HEK293 (cell line): ENCODE measurements at regions not wholly inside any gene's neighbourhood (a gene's known extent, or its start where the extent isn't known, plus 50 kb on each side); places are given as distances from the start of the nearest gene placed in this dataset.
"Not testable (repeated sequence)": the region's sequence is repeated elsewhere in the genome, so short reads cannot be mapped to it uniquely, and the experiment has no call there.

Experiments used
- CTCF ChIA-PET: fragments of 350-600 bp; formaldehyde crosslinking; extraction: SDS; loops from one replicate; lab custom pipeline; 2021; ENCODE audit warnings: antibody characterized with exemption; lab: Yijun Ruan, JAX
- POLR2A ChIA-PET: fragments of 300-600 bp; formaldehyde crosslinking; extraction: SDS; loops from one replicate; lab custom pipeline; 2020; ENCODE audit warnings: antibody characterized with exemption, inconsistent platforms; lab: Yijun Ruan, JAX
- H3K27ac ChIP-seq: fragments of 200-500 bp; sonication (Bioruptor generic); 2 replicates; pipeline ENCODE4 v1.5.1; 2014; ENCODE audit warnings: low read depth, low read length, control low read depth, inconsistent platforms; ENCODE audit errors: extremely low read depth
- H3K36me3 ChIP-seq, 2 experiments: fragments of 200-500 bp in 1 of 2; sonication (Bioruptor generic) in 1 of 2; 1 replicate in 1 of 2; 2 replicates in 1 of 2; pipeline ENCODE4 v1.5.1; 2014 to 2017; ENCODE audit warnings: inconsistent platforms in 2 of 2, low read length in 2 of 2; ENCODE audit not compliant: control insufficient read depth in 2 of 2, insufficient read depth in 1 of 2
- H3K4me1 ChIP-seq: fragments of 200-500 bp; sonication (Bioruptor generic); 2 replicates; pipeline ENCODE4 v1.5.1; 2014; ENCODE audit warnings: mild to moderate bottlenecking, low read length, inconsistent platforms; ENCODE audit not compliant: control insufficient read depth, insufficient read depth
- H3K4me3 ChIP-seq: 2 replicates; pipeline ENCODE4 v1.5.1; 2011; ENCODE audit warnings: low read depth, mild to moderate bottlenecking, control low read depth, low read length, moderate library complexity
- H3K9me3 ChIP-seq: fragments of 200-500 bp; sonication (Bioruptor generic); 2 replicates; pipeline ENCODE4 v1.5.1; 2014; ENCODE audit warnings: low read depth, low read length, inconsistent platforms; ENCODE audit not compliant: control insufficient read depth, insufficient read depth
- HOXA7 ChIP-seq: sonication (generic); formaldehyde crosslinking; IDR thresholded peaks from 2 replicates; pipeline ENCODE4 v1.8.1; 2022; ENCODE audit warnings: missing genetic modification reagents, borderline replicate concordance
- MEIS1 ChIP-seq: sonication (generic); formaldehyde crosslinking; IDR thresholded peaks from 2 replicates; pipeline ENCODE4 v1.8.1; 2022; ENCODE audit warnings: missing genetic modification reagents, mild to moderate bottlenecking, borderline replicate concordance
- MYNN ChIP-seq: fragments of 450-650 bp; formaldehyde crosslinking; IDR thresholded peaks from 2 replicates; pipeline ENCODE4 v1.5.1; 2016; ENCODE audit warnings: missing biosample characterization, missing genetic modification characterization, borderline replicate concordance
- PRDM1 ChIP-seq: fragments of 450-650 bp; formaldehyde crosslinking; IDR thresholded peaks from 2 replicates; pipeline ENCODE4; 2016; ENCODE audit warnings: missing biosample characterization, missing genetic modification characterization
- PRDM2 ChIP-seq: fragments of 450-650 bp; formaldehyde crosslinking; IDR thresholded peaks from 2 replicates; pipeline ENCODE4 v1.5.1; 2016; ENCODE audit warnings: missing biosample characterization, missing genetic modification characterization, borderline replicate concordance
- SP2 ChIP-seq: fragments of 450-650 bp; formaldehyde crosslinking; IDR thresholded peaks from 2 replicates; pipeline ENCODE4 v1.5.1; 2016; ENCODE audit warnings: missing biosample characterization, missing genetic modification characterization
- ZBTB10 ChIP-seq: fragments of 450-650 bp; formaldehyde crosslinking; IDR thresholded peaks from 2 replicates; pipeline ENCODE4 v1.5.1; 2016; ENCODE audit warnings: missing biosample characterization, missing genetic modification characterization
- ZBTB8A ChIP-seq: fragments of 450-650 bp; formaldehyde crosslinking; IDR thresholded peaks from 2 replicates; pipeline ENCODE4 v1.5.1; 2016; ENCODE audit warnings: missing biosample characterization, missing genetic modification characterization
- ZNF132 ChIP-seq: fragments of 450-650 bp; formaldehyde crosslinking; IDR thresholded peaks from 2 replicates; pipeline ENCODE4 v1.5.1; 2017; ENCODE audit warnings: missing biosample characterization, missing genetic modification characterization, borderline replicate concordance
- ZNF23 ChIP-seq: fragments of 450-650 bp; formaldehyde crosslinking; IDR thresholded peaks from 2 replicates; pipeline ENCODE4 v1.5.1; 2016; ENCODE audit warnings: missing biosample characterization, missing genetic modification characterization, borderline replicate concordance
- ZNF26 ChIP-seq: fragments of 450-650 bp; formaldehyde crosslinking; IDR thresholded peaks from 2 replicates; pipeline ENCODE4 v1.5.1; 2016; ENCODE audit warnings: missing biosample characterization, missing genetic modification characterization
- ZNF280C ChIP-seq: fragments of 450-650 bp; formaldehyde crosslinking; IDR thresholded peaks from 2 replicates; pipeline ENCODE4 v1.5.1; 2016; ENCODE audit warnings: missing biosample characterization, missing genetic modification characterization
- ZNF302 ChIP-seq: fragments of 450-650 bp; formaldehyde crosslinking; IDR thresholded peaks from 2 replicates; pipeline ENCODE4 v1.5.1; 2016; ENCODE audit warnings: missing biosample characterization, missing genetic modification characterization, low read depth
- ZNF48 ChIP-seq: fragments of 450-650 bp; formaldehyde crosslinking; IDR thresholded peaks from 2 replicates; pipeline ENCODE4 v1.5.1; 2016; ENCODE audit warnings: missing biosample characterization, missing genetic modification characterization
- ZNF660 ChIP-seq: fragments of 450-650 bp; IDR thresholded peaks from 2 replicates; pipeline ENCODE4 v1.5.1; 2018; ENCODE audit warnings: missing biosample characterization, mild to moderate bottlenecking, missing genetic modification characterization
- ZNF670 ChIP-seq: fragments of 450-650 bp; formaldehyde crosslinking; IDR thresholded peaks from 2 replicates; pipeline ENCODE4 v1.5.1; 2016; ENCODE audit warnings: missing biosample characterization, missing genetic modification characterization, low read depth
- ZNF704 ChIP-seq: fragments of 450-650 bp; formaldehyde crosslinking; IDR thresholded peaks from 2 replicates; pipeline ENCODE4 v1.5.1; 2016; ENCODE audit warnings: missing biosample characterization, missing genetic modification characterization
- ZNF791 ChIP-seq: fragments of 450-650 bp; formaldehyde crosslinking; IDR thresholded peaks from 2 replicates; pipeline ENCODE4 v1.5.1; 2016; ENCODE audit warnings: missing biosample characterization, missing genetic modification characterization
- ZNF830 ChIP-seq: fragments of 450-650 bp; IDR thresholded peaks from 2 replicates; pipeline ENCODE4 v1.5.0; 2018; ENCODE audit warnings: missing biosample characterization, missing genetic modification characterization, low read depth, mild to moderate bottlenecking, moderate library complexity
- ZSCAN16 ChIP-seq: fragments of 450-650 bp; formaldehyde crosslinking; IDR thresholded peaks from 2 replicates; pipeline ENCODE4 v1.5.1; 2016; ENCODE audit warnings: missing biosample characterization, missing genetic modification characterization

- no peak for TF ChIP-seq ZNF280C (tag by site-specific recombination)
- no peak for TF ChIP-seq SP2
- no peak for TF ChIP-seq HOXA7 (CRISPR knock-in tag)
- TF ChIP-seq ZNF704 (tag by site-specific recombination): no peak
- no peak for TF ChIP-seq ZNF302 (tag by site-specific recombination)
- TF ChIP-seq, all 188 proteins: peak for 0
These were observed 107.5 kb upstream of the DPT start (continued) for GRCh38 chr1:168836469-168836868.

GRCh38 chr1:168837230-168837629 is 108.2 kb upstream of the DPT start:
- CTCF ChIA-PET, H3K36me3 ChIP-seq, H3K9me3 ChIP-seq, POLR2A ChIA-PET, H3K4me1 ChIP-seq, H3K4me3 ChIP-seq, H3K27ac ChIP-seq: not testable (repeated sequence)

GRCh38 chr1:168842306-168842705 is 113.3 kb upstream of the DPT start:
- Histone ChIP-seq H3K36me3 (no peaks in the 10 kb centered on the region), H3K4me3 (no peak overlapping the region), H3K4me1 (no peaks in the 10 kb centered on the region), H3K27ac (no peak overlapping the region), H3K9me3 (no peaks in the 10 kb centered on the region)
- ChIA-PET CTCF (interaction anchor here (0.6 kb wide), 1 partner anchor 14 kb away, joined by 3 read pairs; no protein-coding TSS in a partner anchor), POLR2A (no interaction called here)
- TF ChIP-seq ZNF830 (tag by site-specific recombination) (no peak), ZBTB10 (tag by site-specific recombination) (no peak), ZSCAN16 (tag by site-specific recombination) (no peak), MEIS1 (CRISPR knock-in tag) (no peak), ZNF132 (tag by site-specific recombination) (no peak), ZNF26 (no peak), ZNF660 (tag by site-specific recombination) (no peak), PRDM2 (tag by site-specific recombination) (no peak), PRDM1 (no peak), ZBTB8A (no peak), ZNF23 (tag by site-specific recombination) (no peak), ZNF791 (no peak), ZNF670 (tag by site-specific recombination) (no peak), ZNF302 (tag by site-specific recombination) (no peak), ZNF48 (tag by site-specific recombination) (no peak), MYNN (tag by site-specific recombination) (no peak)
